Subcutaneous abdominal adipose tissue (tissue), 5 donors: ENCODE measurements at regions not wholly inside any gene's neighbourhood (a gene's known extent, or its start where the extent isn't known, plus 50 kb on each side); places are given as distances from the start of the nearest gene placed in this dataset.
A peak's percentile ranks its signal among the peaks of the same experiment; 100 is the strongest.

ENCODE experiments used
- H3K27ac ChIP-seq: one replicate; pipeline ENCODE4 v1.7.0; 2013; ENCODE audit warnings: low read depth, mild to moderate bottlenecking, inconsistent platforms, low read length, moderate library complexity
- H3K27me3 ChIP-seq, 5 donors: one replicate each; pipeline ENCODE4 v1.7.0; 2013; ENCODE audit warnings: low read length in 5 of 5, inconsistent platforms in 1 of 5; ENCODE audit not compliant: control insufficient read depth in 5 of 5, insufficient read depth in 4 of 5
- H3K36me3 ChIP-seq, 5 donors: one replicate each; pipeline ENCODE4 v1.7.0; 2013; ENCODE audit warnings: low read length in 5 of 5; ENCODE audit not compliant: control insufficient read depth in 5 of 5, insufficient read depth in 5 of 5
- H3K4me1 ChIP-seq, 5 donors: one replicate each; pipeline ENCODE4 v1.7.0; 2013; ENCODE audit warnings: low read length in 5 of 5, mild to moderate bottlenecking in 3 of 5, moderate library complexity in 1 of 5; ENCODE audit not compliant: control insufficient read depth in 5 of 5, insufficient read depth in 5 of 5
- H3K4me3 ChIP-seq, 5 donors: one replicate each; pipeline ENCODE4 v1.7.0; 2013; ENCODE audit warnings: low read length in 5 of 5, low read depth in 1 of 5
- H3K9ac ChIP-seq, 5 donors: one replicate each; pipeline ENCODE4 v1.7.0; 2013; ENCODE audit warnings: low read length in 5 of 5, mild to moderate bottlenecking in 4 of 5, moderate library complexity in 3 of 5
- H3K9me3 ChIP-seq, 5 donors: one replicate each; pipeline ENCODE4 v1.7.0; 2013; ENCODE audit warnings: low read length in 5 of 5; ENCODE audit not compliant: control insufficient read depth in 5 of 5
- donor health status: healthy.
- donor health status: healthy.
- donor health status: healthy.
- donor health status: healthy.
- donor health status: healthy.

DNA sequence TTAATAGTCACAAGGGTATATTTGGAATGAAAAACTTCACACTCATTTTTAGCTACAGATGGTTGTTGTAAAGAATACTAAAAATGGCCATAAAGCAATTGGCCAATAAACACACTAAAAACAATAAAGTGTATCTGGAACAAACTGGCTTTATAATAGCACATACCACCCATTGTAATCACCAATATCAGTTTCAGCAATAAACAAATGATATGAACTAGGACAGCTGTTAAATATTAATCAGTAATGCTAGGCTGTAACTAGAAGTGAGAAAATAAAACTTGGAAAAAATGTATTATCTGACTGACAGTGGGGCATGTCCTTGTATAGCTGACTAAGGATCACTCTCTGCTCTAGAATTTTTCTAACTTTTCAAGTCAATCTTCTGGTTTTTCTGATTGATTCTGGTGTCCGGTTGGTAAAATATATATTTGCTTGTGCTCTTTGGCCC, 312.5 kb downstream of the RND3 start:
- Histone ChIP-seq H3K9ac (no peak overlapping the region), H3K27ac (no peak overlapping the region), H3K9me3 (no peaks in the 10 kb centered on the region), H3K4me3 (no peak overlapping the region), H3K27me3 (no peaks in the 10 kb centered on the region), H3K36me3 (no peaks in the 10 kb centered on the region), H3K4me1 (no peaks in the 10 kb centered on the region)

DNA sequence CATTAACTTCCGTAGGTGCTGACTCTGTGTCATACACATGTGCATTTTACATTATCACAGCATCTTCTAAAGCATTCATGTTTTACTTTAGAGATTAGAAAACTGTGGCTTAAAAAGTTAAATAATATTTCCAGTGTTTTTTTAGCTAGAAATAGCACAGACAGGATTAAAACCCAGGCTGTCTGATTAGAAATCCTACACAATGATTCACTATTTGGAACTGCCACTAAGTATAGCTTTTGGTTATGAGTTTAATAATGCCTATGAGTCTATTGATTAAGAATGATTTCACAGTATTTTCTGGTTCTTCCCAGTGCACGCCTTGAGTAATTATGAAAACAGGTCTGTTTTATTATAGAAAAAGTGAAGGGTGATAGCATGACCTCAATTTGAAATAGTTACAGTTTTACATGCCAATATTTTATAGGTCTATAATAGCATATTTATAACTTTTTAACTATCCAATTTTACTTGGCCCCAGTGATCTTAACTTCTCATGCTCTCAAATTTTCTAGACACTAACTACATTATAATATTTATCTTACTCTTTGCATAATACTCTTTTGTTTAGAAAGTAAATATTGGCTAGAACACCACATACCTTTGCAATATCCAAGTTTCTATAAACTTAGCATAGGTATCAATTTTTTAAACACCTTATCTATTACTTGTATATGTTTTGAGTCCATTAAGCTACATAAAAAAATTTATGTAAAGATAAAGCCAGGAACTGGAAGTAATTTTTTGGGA, 313.2 kb downstream of the RND3 start:
- Histone ChIP-seq H3K4me3 (no peak overlapping the region), H3K9me3 (no peaks in the 10 kb centered on the region), H3K4me1 (peaks cover 0 to 5% (median 0%) of the 10 kb centered on the region in 5 donors), H3K9ac (no peak overlapping the region), H3K27me3 (no peaks in the 10 kb centered on the region), H3K36me3 (no peaks in the 10 kb centered on the region), H3K27ac (no peak overlapping the region)

DNA sequence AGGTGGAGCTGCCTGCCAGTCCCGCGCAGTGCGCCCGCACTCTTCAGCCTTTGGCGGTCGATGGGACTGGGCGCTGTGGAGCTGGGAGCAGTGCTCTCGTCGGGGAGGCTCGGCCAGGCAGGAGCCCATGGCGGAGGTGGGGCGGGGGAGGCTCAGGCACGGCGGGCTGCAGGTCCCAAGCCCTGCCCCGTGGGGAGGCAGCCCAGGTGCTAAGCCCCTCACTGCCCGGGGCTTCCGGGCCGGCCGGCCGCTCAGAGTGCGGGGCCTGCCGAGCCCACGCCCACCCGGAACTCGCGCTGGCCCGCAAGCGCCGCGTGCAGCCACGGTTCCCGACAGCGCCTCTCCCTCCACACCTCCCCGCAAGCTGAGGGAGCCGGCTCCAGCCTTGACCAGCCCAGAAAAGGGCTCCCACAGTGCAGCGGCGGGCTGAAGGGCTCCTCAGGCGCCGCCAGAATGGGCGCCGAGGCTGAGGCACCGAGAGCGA, 316.4 kb downstream of the RND3 start:
- H3K36me3 ChIP-seq = no peaks in the 10 kb centered on the region
- no peak overlapping the region for H3K27ac ChIP-seq
- H3K4me3 ChIP-seq = no peak overlapping the region
- no peaks in the 10 kb centered on the region for H3K9me3 ChIP-seq
- H3K4me1 ChIP-seq = peaks cover 0 to 25% (median 9%) of the 10 kb centered on the region in 5 donors
- H3K27me3 ChIP-seq = no peaks in the 10 kb centered on the region
- H3K9ac ChIP-seq = no peak overlapping the region

DNA sequence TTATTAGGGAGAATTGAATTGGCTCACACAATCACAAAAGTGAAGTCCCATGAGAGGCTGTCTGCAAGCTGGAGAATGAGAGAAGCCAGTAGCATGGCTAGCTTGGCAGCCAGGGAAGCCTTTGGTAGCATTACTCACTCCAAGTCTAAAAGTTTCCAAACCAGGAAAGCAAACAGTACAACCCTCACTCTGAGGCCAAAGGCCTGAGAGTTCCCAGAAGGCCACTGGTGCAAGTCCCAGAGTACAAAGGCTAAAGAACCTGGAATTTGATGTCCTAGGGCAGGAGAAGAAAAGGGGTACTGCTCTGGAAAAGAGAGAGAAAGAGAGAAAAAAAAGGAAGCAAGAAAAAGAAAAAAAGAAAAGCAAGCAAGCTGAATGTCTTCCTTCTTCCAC, 318.2 kb downstream of the RND3 start:
- no peaks in the 10 kb centered on the region for H3K36me3 ChIP-seq
- H3K27ac ChIP-seq = no peak overlapping the region
- H3K27me3 ChIP-seq = no peaks in the 10 kb centered on the region
- no peak overlapping the region for H3K9ac ChIP-seq
- H3K4me3 ChIP-seq = no peak overlapping the region
- no peaks in the 10 kb centered on the region for H3K9me3 ChIP-seq
- H3K4me1 ChIP-seq = peaks cover 0 to 33% (median 10%) of the 10 kb centered on the region in 5 donors

DNA sequence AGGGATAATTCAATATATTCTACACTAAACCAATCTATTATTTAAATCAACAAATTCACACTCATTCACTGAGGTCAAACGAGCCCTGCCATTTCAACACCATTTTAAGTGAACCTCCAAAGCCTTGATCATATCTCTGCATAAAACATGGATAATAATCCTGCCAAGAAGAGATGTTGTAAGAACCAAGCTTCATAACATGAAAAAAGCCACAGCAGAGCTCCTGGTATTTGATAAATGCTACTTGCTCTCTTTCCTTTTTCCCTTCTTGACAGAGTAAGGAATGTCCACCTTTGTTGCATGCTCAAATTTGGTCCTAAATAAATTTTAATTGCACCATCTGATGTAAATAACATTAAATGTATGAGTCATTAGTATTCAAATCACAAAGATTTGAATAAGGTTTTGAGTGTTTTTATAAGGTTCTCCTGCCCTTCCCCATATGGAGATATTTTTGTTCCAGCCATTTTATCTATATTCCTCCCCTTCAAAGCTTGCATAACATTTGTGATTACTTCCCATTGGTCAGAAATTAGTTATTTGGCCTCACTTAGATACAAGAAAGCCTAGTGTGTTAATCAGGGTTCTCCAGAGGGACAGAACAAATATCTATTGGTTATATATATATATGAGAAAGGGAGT, 318.8 kb downstream of the RND3 start:
- no peak overlapping the region for H3K9ac ChIP-seq
- peaks cover 0 to 33% (median 10%) of the 10 kb centered on the region in 5 donors for H3K4me1 ChIP-seq
- peak overlapping the region; percentile 63 for H3K27ac ChIP-seq
- H3K4me3 ChIP-seq = no peak overlapping the region
- no peaks in the 10 kb centered on the region for H3K27me3 ChIP-seq
- no peaks in the 10 kb centered on the region for H3K9me3 ChIP-seq
- no peaks in the 10 kb centered on the region for H3K36me3 ChIP-seq

DNA sequence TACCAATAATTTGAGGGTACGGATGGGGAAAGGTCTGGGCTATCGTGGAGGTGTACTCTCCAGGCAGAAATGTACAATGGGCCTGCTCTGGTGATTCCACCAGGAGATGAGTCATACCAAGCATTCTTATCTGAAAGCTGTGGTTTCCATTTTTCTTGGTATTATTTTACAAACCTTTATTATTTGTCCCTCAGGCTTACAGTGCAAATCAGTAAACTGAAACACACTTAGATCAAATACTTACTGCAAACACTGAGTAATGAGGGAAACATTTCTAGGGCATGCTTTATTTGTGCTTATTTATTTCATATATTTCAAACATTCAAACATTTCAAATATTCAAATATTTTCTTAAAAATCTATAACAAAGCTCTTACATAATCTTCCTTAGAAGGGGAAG, 319.8 kb downstream of the RND3 start:
- Histone ChIP-seq H3K27ac (no peak overlapping the region), H3K4me3 (no peak overlapping the region), H3K36me3 (no peaks in the 10 kb centered on the region), H3K4me1 (peaks cover 0 to 33% (median 10%) of the 10 kb centered on the region in 5 donors), H3K9ac (no peak overlapping the region), H3K9me3 (no peaks in the 10 kb centered on the region), H3K27me3 (no peaks in the 10 kb centered on the region)

DNA sequence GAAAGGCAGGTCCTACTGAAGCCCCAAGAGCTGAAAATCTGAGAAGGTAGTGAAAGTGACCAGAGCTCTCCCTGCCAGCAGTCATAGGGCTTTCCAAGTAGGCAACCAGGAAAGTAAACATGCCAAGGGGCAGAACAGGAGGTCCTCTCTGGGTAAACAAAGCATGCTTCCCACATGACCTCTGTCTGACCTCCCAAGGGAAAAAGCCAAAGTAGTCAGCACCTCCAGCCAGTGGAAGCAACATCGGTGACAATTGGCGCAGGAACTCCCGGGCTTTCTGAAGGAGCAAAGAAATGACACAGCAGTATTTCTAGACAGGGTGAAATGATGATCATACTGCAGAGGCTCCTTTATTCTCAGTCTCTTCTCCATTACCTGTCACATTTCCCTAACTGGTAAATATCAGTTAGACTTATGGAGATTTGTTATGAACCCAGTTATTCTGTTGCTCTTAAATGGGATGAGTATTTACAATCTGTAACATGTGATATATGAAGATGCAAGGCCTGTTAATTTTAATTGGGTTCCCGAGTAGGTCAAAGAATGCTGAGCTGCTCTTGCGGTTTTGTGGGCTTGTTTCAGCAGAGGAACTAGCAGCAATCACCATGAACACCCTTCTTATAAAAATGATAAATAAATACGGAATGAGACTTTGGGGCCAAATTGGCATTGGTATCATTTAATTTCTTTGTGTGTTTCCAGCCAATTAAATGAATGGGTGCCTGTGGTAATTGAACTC, 321.0 kb downstream of the RND3 start:
- Histone ChIP-seq H3K27me3 (no peaks in the 10 kb centered on the region), H3K27ac (peak overlapping the region; percentile 73)

DNA sequence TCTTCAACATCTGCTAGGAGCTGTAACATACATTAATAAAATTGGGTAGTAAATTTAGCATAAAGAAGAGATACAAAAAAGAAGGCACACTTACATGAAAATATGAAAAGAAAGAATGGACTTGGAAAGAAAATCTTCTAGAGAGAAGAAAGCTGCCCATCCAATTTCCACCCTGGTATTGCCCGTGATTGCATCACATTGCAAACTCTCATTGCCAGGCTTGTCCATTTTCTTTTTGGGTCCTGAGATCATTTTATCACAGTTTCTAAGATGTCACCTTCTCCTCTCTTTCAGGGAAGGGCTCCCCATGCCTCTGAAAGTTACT, 321.5 kb downstream of the RND3 start:
- H3K9ac ChIP-seq = peak overlapping the region in 1 of 5 donors; percentile 44
- no peaks in the 10 kb centered on the region for H3K9me3 ChIP-seq
- no peaks in the 10 kb centered on the region for H3K36me3 ChIP-seq
- H3K27me3 ChIP-seq = no peaks in the 10 kb centered on the region
- H3K4me3 ChIP-seq = peak overlapping the region in 2 of 5 donors; percentile 8 to 11
- peaks cover 0 to 33% (median 10%) of the 10 kb centered on the region in 5 donors for H3K4me1 ChIP-seq
- H3K27ac ChIP-seq = peak overlapping the region; percentile 73

More for the DNA sequence above, 321.0 kb downstream of the RND3 start:
- Histone ChIP-seq H3K9ac (peak overlapping the region in 1 of 5 donors; percentile 44), H3K4me3 (peak overlapping the region in 2 of 5 donors; percentile 8 to 11), H3K9me3 (no peaks in the 10 kb centered on the region), H3K4me1 (peaks cover 0 to 33% (median 10%) of the 10 kb centered on the region in 5 donors), H3K36me3 (no peaks in the 10 kb centered on the region)

DNA sequence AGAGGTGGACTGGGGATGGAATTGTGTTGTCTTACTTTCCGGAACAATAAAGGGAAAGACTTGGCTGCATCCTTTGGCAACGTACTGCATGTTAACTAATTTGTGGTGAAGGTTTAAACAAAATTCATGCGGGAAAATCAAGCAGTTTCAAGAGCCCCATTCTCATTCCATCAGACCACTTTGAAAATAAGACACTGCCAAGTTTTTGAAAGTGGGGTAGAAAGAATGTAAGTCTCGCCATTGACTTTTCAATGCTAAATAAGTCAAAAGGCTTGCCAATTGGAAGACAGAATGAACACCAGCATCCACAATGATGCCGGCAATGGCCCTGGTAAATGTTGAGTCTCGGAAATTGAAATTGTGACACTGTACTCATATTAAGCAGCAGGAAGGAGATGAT, 322.0 kb downstream of the RND3 start:
- Histone ChIP-seq H3K9me3 (no peaks in the 10 kb centered on the region), H3K27ac (peak overlapping the region; percentile 73), H3K27me3 (no peaks in the 10 kb centered on the region), H3K4me3 (no peak overlapping the region), H3K4me1 (peaks cover 0 to 33% (median 10%) of the 10 kb centered on the region in 5 donors), H3K9ac (no peak overlapping the region), H3K36me3 (no peaks in the 10 kb centered on the region)
